ENCODE measurements at regions not wholly inside any gene's neighbourhood (a gene's known extent, or its start where the extent isn't known, plus 50 kb on each side); places are given as distances from the start of the nearest gene placed in this dataset.

DNA sequence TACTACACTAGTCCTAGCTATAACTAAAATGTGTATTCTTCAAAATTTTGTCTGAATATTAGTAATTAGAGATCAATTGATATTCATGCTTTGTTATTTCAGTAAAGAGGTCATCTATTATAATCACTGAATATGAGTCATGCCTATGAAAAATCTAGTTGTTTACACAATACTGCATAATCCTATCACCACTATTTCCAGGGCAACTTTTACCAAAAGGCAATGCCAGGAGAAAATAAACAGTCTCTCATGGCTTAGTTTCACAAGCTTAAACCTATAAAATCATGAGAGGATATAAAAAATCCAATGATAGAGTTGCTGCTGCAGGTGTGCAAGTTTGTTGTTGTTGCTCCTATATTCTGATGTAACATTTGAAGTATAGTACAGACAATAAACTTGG lies 149.9 kb upstream of the COL1A2 start:
- in situ Hi-C loops (cut with HindIII; ENCODE audit: low pct_ligation_motif_present, low sequenced_read_pairs): no loop called here
- TF ChIP-seq, protein P1, sequence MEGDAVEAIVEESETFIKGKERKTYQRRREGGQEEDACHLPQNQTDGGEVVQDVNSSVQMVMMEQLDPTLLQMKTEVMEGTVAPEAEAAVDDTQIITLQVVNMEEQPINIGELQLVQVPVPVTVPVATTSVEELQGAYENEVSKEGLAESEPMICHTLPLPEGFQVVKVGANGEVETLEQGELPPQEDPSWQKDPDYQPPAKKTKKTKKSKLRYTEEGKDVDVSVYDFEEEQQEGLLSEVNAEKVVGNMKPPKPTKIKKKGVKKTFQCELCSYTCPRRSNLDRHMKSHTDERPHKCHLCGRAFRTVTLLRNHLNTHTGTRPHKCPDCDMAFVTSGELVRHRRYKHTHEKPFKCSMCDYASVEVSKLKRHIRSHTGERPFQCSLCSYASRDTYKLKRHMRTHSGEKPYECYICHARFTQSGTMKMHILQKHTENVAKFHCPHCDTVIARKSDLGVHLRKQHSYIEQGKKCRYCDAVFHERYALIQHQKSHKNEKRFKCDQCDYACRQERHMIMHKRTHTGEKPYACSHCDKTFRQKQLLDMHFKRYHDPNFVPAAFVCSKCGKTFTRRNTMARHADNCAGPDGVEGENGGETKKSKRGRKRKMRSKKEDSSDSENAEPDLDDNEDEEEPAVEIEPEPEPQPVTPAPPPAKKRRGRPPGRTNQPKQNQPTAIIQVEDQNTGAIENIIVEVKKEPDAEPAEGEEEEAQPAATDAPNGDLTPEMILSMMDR (IDR thresholded peaks at IDR 0.05; ENCODE audit: low read depth, low read length, missing control alignments): no peak
- Histone ChIP-seq H3K36me3 (replicated peaks) (no peaks in the 10 kb centered on the region), H3K4me3 (ENCODE audit: low read depth, low read length) (no peak overlapping the region), H3K27ac (no peak overlapping the region), H3K27me3 (replicated peaks) (no peaks in the 10 kb centered on the region)
- no peak for DNase-seq

DNA sequence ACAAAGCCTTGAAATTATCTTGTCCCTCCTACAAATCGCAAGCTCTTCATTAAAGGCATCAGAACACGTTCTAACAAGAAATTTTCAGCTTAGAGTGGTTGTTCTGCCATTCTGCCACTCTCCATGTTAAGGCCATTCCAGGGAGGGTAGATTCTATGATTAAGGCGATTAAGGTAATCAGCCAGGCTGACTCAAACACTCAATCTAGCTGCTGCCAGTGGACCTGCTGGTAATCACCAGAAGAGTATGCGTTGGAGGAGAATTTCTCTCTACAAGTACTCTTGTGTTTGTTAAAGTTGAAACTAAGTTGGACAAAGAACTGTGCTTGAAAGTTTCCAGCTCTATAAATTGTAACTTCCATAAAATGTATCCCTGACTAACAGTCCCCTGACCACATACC lies 149.2 kb upstream of the COL1A2 start:
- no peak overlapping the region for H3K27ac ChIP-seq
- DNase-seq: no peak
- H3K36me3 ChIP-seq (replicated peaks): no peaks in the 10 kb centered on the region
- no peak overlapping the region for H3K4me3 ChIP-seq (ENCODE audit: low read depth, low read length)
- TF ChIP-seq, protein P1 (IDR thresholded peaks at IDR 0.05; ENCODE audit: low read depth, low read length, missing control alignments): no peak
- in situ Hi-C loops (cut with HindIII; ENCODE audit: low pct_ligation_motif_present, low sequenced_read_pairs): no loop called here
- H3K27me3 ChIP-seq (replicated peaks): no peaks in the 10 kb centered on the region

DNA sequence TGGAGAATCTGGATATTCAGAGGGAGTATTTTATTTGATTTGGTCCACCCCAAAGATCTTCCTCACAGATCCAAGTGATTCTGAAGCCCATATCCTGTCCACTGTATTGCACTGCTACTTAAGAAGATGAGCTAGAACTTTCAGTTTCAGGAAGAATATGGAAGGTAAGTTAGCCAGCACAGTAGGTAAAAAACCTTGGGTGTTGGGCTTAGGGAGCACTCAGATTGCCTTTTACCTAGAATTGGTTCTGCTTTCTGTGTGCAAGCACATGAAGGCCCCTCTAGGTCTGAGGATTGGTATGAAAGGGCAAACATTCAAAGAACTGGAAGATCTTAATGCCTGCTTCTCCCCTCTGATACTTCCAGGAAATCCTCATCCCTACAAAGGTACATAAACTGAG lies 146.7 kb upstream of the COL1A2 start:
- Histone ChIP-seq H3K27ac (no peak overlapping the region), H3K27me3 (replicated peaks) (no peaks in the 10 kb centered on the region), H3K36me3 (replicated peaks) (no peaks in the 10 kb centered on the region), H3K4me3 (ENCODE audit: low read depth, low read length) (no peak overlapping the region)
- TF ChIP-seq, protein P1 (IDR thresholded peaks at IDR 0.05; ENCODE audit: low read depth, low read length, missing control alignments): no peak
- in situ Hi-C loops (cut with HindIII; ENCODE audit: low pct_ligation_motif_present, low sequenced_read_pairs): no loop called here
- no peak for DNase-seq

DNA sequence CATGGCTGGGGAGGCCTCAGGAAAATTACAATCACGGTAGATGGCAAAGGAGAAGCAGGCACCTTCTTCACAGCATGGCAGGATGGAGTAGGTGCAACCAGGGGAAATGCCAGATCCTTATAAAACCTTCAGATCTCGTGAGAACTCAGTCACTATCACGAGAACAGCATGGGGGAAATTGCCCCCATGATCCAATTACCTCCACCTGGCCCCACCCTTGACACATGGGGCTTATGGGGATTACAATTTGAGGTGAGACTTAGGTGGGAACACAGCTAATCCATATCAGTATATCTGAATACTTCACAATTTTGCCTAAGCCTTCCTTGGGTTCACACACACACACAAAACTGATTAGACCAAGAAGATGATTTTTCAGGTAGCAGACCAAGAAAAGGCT lies 145.1 kb upstream of the COL1A2 start:
- Histone ChIP-seq H3K27me3 (replicated peaks) (no peaks in the 10 kb centered on the region), H3K27ac (no peak overlapping the region), H3K4me3 (ENCODE audit: low read depth, low read length) (no peak overlapping the region), H3K36me3 (replicated peaks) (no peaks in the 10 kb centered on the region)
- no peak for DNase-seq
- TF ChIP-seq, protein P1 (IDR thresholded peaks at IDR 0.05; ENCODE audit: low read depth, low read length, missing control alignments): no peak
- in situ Hi-C loops (cut with HindIII; ENCODE audit: low pct_ligation_motif_present, low sequenced_read_pairs): no loop called here

DNA sequence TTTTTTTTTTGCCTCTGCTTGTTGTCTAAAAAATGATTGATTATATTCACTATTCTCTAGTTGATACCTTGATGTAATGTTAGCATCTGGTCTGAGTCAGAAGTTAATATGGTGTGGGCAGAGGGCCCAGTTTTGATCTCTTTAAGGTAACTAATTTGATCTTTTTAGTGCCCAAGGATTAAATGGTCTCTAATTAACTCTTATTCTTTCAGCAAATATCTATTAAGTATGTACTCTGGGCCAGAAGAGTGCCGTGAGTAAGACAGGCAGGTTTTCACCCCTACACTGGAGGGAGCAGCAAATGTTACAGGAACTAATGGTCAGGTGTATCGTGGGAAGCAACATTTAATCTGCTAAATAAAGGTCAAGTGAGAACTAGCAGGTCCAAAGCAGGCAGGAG lies 144.6 kb upstream of the COL1A2 start:
- Histone ChIP-seq H3K4me3 (ENCODE audit: low read depth, low read length) (no peak overlapping the region), H3K36me3 (replicated peaks) (no peaks in the 10 kb centered on the region), H3K27ac (no peak overlapping the region), H3K27me3 (replicated peaks) (no peaks in the 10 kb centered on the region)
- no peak for DNase-seq
- in situ Hi-C loops (cut with HindIII; ENCODE audit: low pct_ligation_motif_present, low sequenced_read_pairs): no loop called here
- TF ChIP-seq, protein P1 (IDR thresholded peaks at IDR 0.05; ENCODE audit: low read depth, low read length, missing control alignments): no peak

DNA sequence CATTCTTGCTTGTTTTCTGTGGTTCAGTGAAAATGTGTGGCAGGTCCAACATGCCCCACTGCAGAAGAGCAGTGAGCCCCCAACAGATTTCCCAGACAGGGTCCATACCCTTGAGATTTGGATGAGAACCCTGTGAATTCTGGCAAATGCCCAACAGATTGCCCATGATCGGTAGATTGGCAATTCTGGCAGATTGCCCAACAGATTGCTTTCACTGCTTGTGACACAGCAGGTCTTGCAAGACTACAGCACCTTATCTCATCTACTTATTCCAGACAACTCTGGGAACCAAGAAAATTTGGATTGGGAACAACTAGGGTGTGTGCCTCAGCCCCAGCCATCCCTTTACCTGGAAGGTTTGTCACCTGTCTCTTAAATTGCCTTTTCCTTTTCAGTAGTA lies 143.7 kb upstream of the COL1A2 start:
- in situ Hi-C loops (cut with HindIII; ENCODE audit: low pct_ligation_motif_present, low sequenced_read_pairs): no loop called here
- H3K27ac ChIP-seq: no peak overlapping the region
- no peak for DNase-seq
- TF ChIP-seq, protein P1 (IDR thresholded peaks at IDR 0.05; ENCODE audit: low read depth, low read length, missing control alignments): no peak
- no peaks in the 10 kb centered on the region for H3K27me3 ChIP-seq (replicated peaks)
- no peaks in the 10 kb centered on the region for H3K36me3 ChIP-seq (replicated peaks)
- no peak overlapping the region for H3K4me3 ChIP-seq (ENCODE audit: low read depth, low read length)

Measured in brain microvascular endothelial cell (primary cell).